HEK293T (cell line): ENCODE measurements at regions not wholly inside any gene's neighbourhood (a gene's known extent, or its start where the extent isn't known, plus 50 kb on each side); places are given as distances from the start of the nearest gene placed in this dataset.

Source experiments
- ARNT ChIP-seq: fragments of 450-650 bp; IDR thresholded peaks from 2 replicates; pipeline ENCODE4 v1.6.1; 2017; ENCODE audit warnings: mild to moderate bottlenecking
- BHLHE40 ChIP-seq: fragments of 450-650 bp; IDR thresholded peaks from 2 replicates; pipeline ENCODE4 v1.6.1; 2016; ENCODE audit warnings: mild to moderate bottlenecking, moderate library complexity, borderline replicate concordance
- CTBP1 ChIP-seq: fragments of 450-650 bp; IDR thresholded peaks from 2 replicates; pipeline ENCODE4 v1.6.1; 2016; ENCODE audit warnings: borderline replicate concordance
- ELF4 ChIP-seq: fragments of 450-650 bp; IDR thresholded peaks from 2 replicates; pipeline ENCODE4 v1.6.1; 2017; ENCODE audit warnings: antibody characterized with exemption
- FOXA1 ChIP-seq: fragments of 450-650 bp; IDR thresholded peaks from 2 replicates; pipeline ENCODE4 v1.6.1; 2016; ENCODE audit warnings: mild to moderate bottlenecking
- FOXK2 ChIP-seq: fragments of 450-650 bp; IDR thresholded peaks from 2 replicates; pipeline ENCODE4 v1.6.1; 2016; ENCODE audit warnings: mild to moderate bottlenecking
- FOXM1 ChIP-seq: fragments of 450-650 bp; IDR thresholded peaks from 2 replicates; pipeline ENCODE4 v1.6.1; 2017; ENCODE audit warnings: mild to moderate bottlenecking, borderline replicate concordance
- HDGF ChIP-seq: fragments of 450-650 bp; IDR thresholded peaks from 2 replicates; pipeline ENCODE4 v1.6.1; 2017; ENCODE audit warnings: antibody characterized with exemption, borderline replicate concordance
- LEF1 ChIP-seq: fragments of 450-650 bp; IDR thresholded peaks from 2 replicates; pipeline ENCODE4 v1.6.1; 2017; ENCODE audit warnings: mild to moderate bottlenecking, borderline replicate concordance
- NFRKB ChIP-seq: fragments of 450-650 bp; IDR thresholded peaks from 2 replicates; pipeline ENCODE4 v1.6.1; 2016; ENCODE audit warnings: mild to moderate bottlenecking, moderate library complexity
- SP1 ChIP-seq: fragments of 450-650 bp; IDR thresholded peaks from 2 replicates; pipeline ENCODE4 v1.6.1; 2017
- SUZ12 ChIP-seq: fragments of 450-650 bp; IDR thresholded peaks from 2 replicates; pipeline ENCODE4 v1.6.1; 2016; ENCODE audit warnings: mild to moderate bottlenecking
- TARDBP ChIP-seq: fragments of 450-650 bp; IDR thresholded peaks from 2 replicates; pipeline ENCODE4 v1.6.1; 2016

- TF ChIP-seq FOXA1 (no peak), ELF4 (no peak), NFRKB (no peak), LEF1 (no peak), FOXM1 (no peak), TARDBP (no peak), SP1 (no peak), BHLHE40 (no peak), FOXK2 (no peak), CTBP1 (no peak), SUZ12 (no peak), HDGF (no peak), ARNT (no peak)
These were observed 703.1 kb upstream of the ARRDC3 start for GRCh38 chr5:92086059-92086811.
